Smooth muscle cell of the brain vasculature (primary cell): ENCODE measurements at regions not wholly inside any gene's neighbourhood (a gene's known extent, or its start where the extent isn't known, plus 50 kb on each side); places are given as distances from the start of the nearest gene placed in this dataset.

Experiments used
- DNase-seq: peaks from one replicate; pipeline ENCODE4 v3.0.0-alpha.2; 2012; ENCODE audit warnings: low read depth, low spot score

DNA sequence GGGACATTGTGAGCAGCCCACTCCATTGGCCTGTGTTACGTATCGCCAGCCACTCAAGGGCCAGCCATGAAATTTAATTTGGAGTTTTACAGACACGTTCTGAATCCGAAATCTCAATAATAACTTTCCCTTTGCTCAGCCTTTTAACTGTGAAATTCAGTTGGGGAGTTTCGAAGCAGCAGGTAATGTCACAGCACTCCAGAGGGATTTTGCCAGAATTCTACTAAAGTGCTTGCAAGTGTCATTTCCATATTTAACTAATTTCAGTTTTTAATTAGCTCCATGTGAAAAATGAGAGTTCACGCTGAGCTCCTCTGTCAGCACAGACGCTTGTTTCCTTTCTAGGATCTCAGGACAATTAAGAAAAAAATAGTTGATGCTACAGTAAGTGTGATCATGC is 267.1 kb upstream of the WWC1 start:
- DNase-seq = no peak

DNA sequence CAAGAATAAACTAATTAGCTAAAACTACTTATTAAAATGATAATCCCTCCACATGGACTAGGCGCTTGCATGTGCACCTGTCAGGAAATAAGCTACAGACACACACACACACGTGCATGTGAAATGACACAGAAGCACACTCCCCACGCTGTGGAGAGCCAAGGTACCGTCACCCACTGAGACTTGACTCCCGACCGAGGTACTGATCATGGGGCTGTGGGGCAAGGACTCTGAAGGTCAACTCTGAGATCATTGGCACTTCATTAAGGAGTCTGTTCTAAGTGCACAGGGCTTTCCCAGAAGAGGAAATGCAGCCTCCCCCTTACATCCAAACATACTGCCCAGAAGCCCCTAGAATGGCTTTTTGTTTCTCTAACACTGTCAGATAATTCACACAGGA is 264.4 kb upstream of the WWC1 start:
- no peak for DNase-seq

DNA sequence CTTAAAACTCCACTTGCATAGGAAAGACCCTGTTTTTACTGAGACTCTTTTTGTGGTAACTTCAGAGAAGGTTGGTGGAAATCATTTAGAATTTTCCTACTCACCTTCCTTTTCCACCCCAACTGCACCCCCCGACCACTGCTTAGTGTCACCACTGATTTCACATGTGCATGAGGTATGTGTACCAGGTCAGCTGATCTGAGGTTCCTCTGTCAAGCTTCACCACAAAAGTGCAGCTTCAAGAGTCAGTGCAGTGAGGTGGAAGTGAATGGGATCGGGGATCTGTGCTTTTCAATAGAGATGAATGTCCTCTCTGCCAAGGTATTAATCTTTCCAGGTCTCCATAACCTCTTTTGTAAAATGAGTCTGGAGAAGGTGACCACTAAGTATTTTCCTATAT is 260.5 kb upstream of the WWC1 start:
- DNase-seq = no peak

DNA sequence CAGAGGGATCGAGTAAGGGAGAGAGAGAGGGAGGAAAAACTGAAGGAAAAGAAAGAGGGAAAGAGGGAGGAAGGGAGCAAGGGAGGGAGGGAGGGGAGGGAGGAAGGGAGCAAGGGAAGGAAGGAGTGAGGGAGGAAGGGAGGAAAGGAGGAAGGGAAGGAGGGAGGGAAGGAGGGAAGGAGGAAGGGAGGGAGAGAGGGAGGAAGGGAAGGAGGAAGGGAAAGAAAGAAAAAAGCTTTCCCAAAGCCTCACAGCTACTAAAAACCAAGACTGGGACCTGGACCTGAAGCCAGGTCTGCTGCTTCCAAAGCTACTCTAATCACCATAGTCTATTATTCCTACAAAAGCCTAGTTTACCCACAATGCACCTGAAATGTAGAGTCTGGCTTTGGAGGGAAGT is 259.8 kb upstream of the WWC1 start:
- no peak for DNase-seq

DNA sequence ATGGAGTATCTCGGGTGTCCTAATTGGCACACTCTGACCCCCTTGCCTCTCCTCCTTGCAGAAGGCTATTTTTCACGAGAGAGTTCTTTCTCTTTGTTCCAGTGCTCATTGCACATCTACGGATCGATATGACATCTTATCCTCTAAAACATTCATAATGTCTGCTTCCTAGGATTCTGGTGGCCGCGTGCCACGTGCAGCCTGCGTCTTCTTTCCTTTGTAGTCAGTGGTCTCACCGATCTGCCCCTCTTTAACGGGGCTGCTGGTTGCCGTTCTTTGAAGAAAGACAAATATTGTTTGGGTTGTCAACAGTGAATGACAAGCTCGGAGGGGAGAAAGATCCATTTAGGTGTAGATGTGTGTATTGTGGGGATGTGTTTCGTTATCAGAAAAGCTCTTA is 252.4 kb upstream of the WWC1 start:
- no peak for DNase-seq

DNA sequence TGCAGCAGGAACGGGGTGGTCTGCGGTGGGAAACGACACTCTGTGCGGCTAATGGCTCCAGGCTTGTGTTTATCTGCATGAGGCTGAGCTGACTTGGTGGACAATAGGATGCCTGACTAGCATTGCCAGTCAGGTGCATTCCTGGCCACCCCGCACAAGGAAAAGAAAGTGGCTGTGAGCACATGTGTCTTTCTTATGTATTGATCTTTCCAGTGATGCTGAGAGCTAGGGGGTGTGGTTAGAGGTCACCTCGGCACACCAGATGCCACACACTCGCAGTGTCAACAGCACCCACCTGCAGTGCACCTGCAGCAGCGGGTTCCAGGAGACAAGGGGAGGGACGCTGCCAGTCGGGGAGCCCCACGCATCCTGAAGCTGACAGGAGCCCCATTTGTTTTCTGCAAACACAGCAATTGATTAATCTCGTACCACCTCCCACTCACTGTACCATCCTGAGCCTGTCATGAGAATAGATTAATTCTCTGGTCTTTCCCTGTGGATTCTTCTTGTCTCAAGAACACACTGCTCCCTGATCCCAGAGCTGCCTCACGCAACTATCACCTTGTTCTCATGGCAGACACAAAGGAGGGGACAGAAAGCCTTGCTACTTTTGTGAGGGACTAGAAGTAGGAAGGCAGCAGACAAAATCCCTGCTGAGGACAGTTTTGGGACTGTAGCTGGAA is 251.7 kb upstream of the WWC1 start:
- DNase-seq = no peak

DNA sequence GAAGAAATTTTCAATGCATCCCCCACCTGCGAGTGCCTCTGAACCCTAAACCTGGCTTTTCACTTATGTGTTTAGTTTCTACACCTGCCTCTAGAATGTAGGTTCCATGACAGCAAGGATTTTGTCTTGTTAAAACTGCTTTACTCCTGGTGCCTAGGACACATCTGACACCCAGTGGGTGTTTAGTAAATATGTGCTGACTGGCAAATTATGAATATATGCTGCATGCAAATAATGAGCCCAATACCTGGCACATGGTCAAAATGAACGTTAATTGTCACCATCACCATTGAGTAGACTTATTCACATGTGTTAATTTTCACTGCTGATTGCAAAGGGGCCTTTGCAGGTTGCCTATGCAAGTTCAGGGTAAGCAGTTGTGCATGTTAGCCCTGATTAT is 249.9 kb upstream of the WWC1 start:
- DNase-seq = no peak

DNA sequence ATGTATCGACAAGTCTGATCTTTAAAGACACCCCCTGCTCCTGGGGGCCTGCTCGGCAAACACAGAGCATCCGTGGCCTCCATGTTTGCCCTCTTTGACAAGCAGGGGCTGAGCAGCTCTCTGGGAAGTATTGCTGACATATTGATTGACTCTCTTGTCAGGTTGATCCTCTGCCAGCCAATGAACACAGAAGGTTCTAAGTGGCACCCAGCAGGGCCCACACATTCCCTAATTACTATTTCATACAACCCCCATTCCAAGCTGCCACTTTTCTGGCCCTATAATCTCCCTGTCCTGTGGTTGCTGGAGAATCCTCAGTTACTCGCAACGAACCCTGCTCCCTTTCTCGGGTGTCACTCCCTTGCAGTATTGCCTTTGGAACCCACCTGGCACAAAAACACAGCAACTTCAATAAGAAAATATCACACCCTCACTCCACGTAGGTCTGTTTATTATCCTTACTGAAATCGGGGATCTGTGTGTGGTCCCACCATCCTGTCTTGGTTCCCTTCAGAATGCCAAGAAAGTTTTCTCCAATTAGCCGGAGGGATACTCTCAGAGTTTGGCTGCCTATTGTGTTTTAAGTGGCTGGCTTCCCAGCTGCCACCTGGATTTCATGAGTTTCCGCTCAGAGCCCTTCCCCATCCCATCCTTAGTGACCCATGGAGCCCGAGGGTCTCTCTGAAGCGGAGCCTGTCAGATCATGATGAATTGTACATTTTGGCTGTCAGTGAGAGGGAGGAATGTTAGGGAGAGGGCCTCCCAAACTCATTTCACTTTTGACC is 249.0 kb upstream of the WWC1 start:
- no peak for DNase-seq

DNA sequence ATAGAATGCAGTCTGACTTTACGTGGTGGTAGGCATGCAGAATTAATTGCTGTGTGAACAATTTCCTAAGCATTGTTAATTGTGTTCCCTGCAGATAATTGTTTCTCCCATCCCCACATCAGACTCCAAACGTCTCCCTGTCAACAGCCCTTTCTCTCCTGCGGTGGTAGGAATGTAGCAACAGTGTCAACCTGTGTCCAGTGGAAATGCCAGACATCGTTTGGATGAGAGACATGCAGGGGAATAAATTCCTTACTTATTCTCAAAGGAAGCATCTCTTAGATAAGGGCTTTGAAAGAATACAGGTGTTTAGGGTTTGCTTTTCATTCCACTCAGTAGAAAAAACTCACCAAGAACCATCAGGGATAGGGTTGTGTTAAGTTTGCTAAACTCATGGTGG is 245.3 kb upstream of the WWC1 start:
- DNase-seq = no peak

DNA sequence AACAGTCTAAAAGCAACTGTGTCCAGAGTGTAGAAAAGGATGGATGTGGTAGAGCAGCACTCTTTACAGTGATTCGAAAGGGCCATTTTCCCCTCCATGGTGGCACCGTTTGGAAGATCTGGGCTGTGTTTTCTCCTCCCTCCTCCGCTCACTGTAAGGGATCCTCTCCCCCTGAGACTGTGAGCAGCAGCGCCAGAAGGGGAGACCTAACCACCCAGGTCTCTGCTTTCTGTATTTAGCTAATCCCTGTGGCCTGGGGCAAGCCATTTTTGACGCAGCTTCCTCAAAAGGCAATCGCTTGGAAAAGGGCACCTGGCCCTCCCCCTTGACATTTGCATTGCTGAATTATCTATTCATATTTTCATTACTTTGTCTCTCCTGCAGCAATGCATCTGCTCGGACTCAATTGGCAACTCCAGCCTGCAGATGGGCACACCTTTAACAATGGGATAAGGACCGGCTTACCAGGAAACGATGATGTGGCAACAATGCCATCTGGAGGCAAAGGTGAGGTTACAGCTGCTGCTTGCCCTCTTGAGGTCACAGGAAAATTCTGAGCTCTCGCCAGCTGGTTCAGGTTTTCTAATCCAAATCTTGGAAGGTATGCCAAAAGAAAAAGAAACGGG is 244.3 kb upstream of the WWC1 start:
- no peak for DNase-seq

DNA sequence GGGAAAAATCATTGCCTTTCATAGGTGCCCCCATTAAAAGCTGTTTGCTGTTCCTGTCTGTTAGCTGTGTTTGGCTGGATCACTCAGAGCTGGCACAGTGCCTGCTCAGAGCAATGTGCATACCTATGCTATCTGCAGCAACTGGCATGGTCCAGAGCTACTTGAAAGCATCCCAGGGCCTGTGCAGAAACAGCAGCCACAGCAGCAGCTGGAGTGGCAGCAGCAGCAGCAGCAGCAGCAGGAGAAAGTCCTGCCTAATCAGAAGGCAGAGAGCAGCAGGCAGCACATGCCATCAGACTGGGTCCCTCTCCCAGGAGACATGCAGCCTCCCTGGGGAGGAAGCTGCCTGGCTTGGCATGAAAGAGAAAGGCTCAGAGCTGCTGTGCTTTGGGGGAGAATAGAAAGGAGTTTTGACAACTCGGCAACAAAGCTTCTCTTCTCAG is 243.8 kb upstream of the WWC1 start:
- no peak for DNase-seq

DNA sequence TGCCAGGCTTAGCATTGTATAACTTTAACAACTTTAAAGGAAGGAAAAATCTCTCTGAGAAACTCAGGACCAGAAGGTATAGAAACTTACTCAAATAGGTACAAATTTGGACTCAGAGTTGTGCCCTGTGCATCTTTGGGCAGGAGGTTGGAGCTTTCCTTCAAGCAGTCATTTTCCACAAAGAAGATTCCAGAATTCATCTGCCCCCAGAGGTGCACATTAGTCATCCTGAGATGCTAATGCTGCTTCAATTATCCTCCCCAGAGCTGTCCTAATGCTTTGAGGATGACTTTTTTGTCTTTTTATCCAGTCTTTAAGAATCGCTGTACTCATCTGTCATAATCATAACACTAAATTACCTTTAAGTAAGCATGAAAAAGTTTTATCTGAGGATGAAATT is 243.0 kb upstream of the WWC1 start:
- DNase-seq = no peak

DNA sequence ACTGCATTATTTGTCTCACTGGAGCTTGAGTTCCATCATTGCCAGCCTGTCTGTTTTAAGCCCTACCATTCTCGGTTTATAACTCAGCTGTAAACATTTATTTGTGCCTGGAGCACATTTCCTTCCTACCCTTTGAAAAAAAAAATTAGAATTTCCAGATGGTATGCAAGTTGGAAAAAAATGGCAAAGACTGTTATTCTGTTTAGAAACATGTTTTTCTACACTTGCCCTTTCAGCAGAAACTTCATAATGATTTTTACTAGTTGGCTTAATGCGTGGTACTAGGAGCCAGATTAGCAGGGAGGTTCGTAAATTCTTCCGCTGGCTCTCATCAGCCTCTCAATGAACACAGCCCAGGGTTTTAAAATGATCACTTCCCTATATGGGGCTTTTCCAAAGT is 238.8 kb upstream of the WWC1 start:
- DNase-seq = no peak

DNA sequence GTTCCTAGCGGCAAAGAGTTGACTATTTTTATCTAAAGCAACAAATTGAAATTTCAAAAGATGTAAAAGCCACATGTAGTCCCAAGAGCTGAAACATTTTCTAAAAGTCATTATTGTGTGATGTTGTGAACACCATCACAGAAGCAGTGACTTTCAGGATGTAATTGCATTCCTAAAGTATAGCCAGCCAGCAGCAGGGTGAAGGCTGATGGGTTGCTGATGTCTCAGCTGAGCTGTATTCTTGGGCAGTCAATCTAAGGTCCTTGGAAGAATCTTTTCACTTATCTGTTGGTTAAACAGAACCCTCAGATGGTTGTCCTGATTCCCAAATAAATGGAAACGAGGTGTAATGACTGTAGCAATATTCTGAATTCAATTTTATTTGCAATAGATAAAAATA is 237.4 kb upstream of the WWC1 start:
- DNase-seq = no peak

DNA sequence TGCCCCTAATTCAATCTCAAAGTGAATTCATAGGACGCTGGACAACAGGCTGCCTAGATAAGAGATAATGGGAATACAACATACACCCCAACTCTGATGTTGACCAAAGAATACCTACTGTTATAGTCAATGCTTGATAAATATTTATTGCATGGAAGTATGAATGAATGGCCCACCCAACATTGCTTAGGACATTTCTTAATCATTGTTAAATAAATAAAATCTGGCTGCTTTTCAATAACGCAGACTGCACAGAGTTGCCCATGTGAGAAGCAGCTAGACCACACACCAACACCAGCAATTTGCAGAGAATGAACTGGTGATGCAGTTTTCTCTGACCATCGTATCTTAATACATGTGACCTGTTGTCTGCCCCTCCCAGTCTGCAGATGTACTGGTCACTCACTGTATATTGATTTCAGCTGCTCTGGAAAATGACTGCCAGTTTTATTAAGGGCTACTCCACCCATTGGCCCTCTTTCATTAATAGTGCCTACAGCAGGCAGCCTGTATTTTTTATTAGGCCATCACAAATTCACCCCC is 236.2 kb upstream of the WWC1 start:
- DNase-seq = no peak

DNA sequence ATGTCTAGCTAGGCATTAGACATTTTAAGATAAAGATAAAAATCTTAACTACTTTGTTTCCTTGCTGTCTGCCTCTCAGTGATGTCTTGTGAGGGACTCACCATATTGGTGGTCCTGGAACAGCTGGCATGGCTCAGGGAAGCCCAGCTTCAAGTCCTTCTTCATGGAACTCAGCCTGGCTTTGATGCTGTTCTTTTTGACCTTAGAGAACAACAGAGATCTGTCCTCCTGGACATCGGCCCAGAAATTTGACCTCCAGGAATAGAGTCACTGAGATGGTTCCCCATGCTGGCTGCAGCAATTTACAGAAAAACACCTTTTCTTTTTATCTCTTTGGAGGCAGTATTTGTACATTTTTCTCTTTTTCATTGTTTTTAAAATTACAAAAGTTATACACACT is 235.5 kb upstream of the WWC1 start:
- no peak for DNase-seq

DNA sequence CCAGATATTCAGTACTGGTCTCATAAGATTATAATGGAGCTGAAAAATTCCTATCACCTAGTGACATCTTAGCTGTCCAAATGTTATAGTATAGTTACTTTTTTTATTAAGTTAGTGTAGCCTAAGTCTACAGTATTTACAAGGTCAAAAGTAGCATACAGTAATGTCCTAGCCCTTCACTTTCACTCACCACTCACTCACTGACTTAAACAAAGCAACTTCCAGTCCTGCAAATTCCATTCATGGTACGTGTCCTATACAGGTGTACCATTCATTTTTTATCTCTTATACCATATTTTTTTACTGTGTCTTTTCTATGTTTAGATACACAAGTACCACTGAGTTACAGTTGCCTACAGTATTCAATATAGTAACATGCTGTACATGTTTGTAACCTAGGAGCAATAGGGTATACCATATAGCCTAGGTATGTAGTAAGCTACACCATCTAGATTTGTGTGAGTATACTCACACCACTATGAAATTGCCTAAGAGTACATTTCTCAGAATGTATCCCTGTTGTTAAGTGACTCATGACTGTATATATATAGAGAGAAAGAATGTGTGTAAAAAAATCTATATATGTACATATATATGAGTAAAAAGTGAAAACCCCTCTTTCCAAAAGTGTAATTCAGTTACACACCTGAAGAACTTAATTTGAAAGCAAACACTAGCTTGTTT is 234.8 kb upstream of the WWC1 start:
- DNase-seq = no peak

DNA sequence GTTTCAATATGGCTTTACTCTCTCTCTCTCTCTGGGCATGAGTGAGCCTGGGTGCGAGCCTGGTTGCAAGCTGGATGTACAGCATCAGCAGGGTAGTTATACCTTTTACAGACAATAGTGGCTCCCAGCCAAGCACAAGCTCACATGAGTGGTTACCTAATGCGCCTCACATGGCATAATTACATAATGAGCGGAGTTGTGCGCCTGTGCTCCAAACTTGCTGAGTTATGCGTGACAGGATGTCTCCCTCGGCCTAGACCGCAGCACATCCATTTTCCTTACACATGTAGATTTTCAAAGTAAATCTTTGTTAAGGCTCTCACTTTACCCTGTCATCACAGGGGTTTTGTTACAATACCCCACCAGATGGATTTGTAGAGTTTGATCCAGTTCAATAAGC is 233.5 kb upstream of the WWC1 start:
- no peak for DNase-seq

DNA sequence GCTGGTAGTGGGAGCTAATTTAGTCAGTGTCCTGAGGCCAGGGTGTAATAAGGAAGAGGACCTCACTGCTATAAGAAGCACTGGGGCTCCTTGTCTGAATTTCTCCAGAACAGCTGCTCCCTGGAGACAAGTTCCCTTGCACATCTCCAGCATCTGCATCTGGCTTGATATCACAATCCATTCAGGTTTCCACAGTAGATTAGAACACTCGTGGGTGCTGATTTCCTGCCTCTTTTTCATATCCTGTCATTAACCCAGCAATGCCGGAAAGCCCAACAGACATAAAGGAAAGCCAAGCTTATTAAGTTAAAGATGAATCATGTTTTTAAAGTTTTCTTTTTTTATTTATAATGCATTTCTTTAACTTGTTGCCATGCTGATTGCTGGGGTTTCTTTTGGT is 232.3 kb upstream of the WWC1 start:
- no peak for DNase-seq

DNA sequence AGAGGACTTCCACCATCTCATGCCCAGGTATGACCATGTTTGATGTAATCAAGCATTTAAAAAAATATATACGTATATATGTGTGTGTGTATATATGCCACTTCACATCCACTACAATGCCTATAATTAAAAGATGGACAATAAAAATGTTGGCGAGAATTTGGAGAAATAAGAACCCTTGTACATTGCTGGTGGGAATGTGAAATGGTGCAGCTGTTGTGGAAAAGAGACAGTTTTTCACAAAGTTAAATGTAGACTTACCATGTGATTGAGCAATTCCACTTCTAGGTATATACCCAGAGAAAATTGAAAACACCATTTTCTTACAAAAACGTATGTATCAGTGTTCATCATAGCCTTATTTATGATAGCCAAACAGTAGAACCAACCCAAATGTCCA is 229.2 kb upstream of the WWC1 start:
- DNase-seq = no peak

DNA sequence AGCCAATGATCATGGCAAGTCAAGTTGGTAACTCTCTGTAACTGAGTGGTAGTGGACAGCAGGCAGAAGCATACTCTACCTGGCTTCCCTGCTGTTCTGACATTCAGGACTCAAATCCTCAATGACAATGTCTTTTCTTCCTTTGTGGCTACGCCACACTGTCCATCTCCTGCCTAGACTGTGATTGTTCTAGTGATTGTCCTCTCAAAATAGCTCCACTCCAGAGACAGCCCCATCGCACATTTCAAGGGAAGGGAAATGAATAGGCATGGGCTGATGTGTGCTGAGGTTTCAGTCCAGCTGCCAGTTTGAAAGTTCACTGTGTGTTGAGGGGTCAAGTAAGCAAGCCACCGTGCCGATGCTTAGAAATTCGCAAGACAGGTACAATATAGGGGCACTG is 227.0 kb upstream of the WWC1 start:
- DNase-seq = no peak

DNA sequence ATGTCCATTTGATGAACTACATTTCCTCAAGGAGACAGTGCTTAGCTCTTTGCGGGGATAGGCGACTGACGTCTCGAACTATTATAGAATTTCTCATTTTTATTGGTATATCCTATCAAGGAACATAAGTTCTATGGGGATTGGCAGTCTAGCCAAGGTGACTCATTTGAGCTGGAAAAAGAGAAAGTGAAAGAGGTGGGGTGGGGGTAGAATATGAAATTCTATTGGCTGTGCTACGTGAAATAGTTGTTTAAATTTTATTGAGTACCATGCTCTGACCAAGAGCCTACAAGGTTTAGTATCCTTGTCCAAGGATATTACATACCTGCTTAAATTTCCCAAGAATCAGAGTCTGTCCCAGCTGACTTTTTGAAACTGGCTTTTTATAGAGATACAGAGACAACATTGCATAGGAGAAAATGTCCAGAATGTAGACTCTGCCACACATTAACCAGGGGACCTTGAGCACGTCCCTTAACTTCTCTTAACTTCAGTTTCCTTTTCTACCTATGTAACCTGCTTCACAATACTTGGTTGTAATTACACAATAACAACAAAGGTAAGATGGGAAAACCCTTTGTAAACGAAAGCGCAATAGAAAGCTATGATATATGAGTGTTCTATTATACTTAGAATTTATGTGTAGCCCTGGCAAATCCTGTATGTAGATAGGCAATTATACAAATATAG is 226.4 kb upstream of the WWC1 start:
- DNase-seq = no peak
